Glomerular endothelial cell (primary cell): ENCODE measurements at regions not wholly inside any gene's neighbourhood (a gene's known extent, or its start where the extent isn't known, plus 50 kb on each side); places are given as distances from the start of the nearest gene placed in this dataset.
"Not testable (repeated sequence)": the region's sequence is repeated elsewhere in the genome, so short reads cannot be mapped to it uniquely, and the experiment has no call there.

ENCODE experiments used
- DNase-seq: peaks from one replicate; pipeline ENCODE4 v3.0.0-alpha.2; 2011; ENCODE audit warnings: low read depth, low spot score; ENCODE audit errors: extremely low read depth

DNA sequence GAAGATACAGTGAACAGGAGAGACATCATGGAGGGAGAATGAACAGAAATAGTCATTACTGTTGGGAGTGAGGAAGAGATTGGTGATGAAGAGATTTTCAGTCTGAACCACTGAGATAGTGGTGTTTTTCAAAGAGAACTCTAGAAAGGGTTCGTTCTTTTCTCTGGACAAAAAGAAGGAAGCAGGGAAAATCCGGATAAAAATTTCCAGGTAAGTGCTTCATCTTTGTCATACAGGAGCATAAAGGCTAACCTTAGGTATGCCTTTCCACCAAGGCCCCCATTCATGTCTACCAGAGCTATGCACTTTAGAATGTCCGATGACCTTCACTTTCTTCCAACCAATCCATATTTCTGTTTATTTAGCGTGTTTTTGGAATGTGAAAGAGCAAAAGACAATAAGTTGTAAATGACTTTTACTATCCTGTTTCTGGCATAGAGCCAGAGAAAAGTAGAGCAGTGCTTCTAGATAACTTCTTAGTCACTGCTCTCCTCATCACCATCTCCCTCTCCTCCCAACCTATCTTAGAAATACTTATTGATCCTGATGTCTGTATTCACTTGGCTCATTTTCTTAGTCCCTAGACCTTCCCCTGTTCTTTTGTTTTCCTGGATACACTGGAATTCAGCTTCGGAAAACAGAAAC lies 116.5 kb downstream of the TTC6 start:
- DNase-seq = no peak

DNA sequence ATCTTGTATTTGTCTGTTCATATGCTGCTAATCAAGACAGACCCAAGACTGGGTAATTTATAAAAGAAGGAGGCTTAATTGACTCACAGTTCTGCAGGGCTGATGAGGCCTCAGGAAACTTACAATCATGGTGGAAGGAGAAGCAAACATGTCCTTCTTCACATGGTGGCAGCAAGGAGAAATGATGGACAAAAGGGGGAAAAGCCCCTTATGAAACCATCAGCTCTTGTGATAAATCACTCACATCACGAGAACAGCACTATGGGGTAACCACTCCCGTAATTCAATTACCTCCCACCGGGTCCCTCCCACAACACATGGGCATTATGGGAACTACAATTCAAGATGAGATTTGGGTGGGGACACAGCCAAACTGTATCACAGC lies 117.0 kb downstream of the TTC6 start:
- not testable (repeated sequence) for DNase-seq

DNA sequence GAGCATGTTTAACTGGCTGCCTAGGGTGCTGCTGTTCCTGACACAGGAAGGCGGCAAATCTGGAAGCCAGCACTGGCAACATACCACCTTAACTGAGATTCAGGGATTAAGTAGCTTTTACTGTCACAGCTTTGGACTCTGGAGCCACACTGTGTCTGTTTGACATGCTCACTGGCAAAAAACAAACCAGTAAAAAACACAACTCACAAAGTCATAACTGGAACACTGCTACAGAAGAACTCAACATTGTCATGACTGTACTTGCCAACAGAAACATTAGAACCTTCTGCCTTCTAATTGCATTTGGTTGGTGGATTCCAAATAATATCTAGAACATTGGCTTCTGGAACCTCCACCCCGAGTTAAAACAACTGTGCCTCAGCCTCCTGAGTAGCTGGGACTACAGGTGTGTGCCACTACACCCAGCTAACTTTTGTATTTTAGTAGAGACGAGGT lies 117.6 kb downstream of the TTC6 start:
- no peak for DNase-seq

DNA sequence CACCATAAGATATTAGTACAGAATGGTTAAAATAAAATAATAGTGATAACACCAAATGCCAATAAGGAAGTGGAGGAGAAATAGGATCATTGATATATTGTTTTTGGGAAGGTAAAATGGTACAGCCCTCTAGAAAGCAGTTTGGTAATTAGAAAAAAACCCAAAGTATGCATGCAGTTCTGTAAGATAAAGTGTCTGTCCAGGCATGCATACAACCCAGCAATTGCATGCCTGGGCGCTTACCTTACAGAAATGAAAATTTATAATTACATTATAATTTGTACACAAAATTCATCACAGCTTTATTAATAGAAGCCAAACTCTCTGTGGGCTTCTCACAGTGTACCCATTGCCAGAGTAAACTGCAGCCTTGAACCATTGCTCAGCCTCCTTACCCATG lies 124.7 kb downstream of the TTC6 start:
- DNase-seq = no peak

DNA sequence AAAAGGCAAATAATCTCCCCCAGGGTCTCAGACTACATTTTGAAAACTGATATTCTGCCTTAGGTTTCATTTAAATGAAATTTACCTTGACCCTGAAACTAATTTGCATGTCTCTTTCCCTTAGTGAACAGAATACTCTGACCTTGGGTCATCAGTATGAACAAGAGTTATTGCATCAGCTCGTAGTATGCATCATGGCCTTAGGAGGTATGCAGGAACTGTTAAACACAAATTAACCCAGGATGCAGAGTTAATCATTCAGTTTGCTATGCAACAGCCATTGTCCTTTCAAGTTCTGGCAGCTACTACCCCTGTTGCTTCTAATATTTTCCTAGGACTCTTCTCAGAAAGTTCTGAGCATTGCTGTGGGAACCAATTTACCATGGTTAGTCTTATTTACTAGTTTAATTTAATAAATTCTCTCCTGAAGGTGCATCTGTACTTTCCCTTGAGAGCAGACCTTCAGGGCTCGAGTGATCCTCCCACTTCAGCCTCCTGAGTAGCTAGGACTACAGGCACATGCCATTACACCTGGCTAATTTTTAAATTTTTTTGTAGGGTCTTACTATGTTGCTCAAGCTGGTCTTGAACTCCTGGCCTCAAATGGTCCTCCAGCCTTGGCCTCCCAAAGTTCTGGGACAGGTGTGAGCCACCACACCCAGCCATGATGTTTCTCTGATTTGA lies 126.7 kb downstream of the TTC6 start:
- no peak for DNase-seq

DNA sequence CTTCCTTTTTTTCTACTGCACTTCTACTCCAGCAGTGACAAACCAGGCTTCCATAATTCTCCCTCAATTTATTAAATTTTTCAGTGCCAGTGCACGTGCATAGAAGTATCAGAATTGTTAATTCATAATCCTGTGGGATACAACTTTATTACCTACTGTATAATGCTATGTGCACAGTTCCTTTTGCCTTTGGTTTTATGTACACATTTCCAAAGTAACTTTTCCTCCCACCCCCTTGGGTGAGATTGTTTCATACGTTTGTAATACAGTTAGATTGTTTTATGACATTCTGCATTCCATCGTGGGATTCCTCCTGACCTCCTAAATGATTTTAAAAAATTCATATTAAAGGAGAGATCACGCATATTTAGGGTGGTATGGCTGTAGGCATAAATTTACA lies 128.1 kb downstream of the TTC6 start:
- DNase-seq = no peak

DNA sequence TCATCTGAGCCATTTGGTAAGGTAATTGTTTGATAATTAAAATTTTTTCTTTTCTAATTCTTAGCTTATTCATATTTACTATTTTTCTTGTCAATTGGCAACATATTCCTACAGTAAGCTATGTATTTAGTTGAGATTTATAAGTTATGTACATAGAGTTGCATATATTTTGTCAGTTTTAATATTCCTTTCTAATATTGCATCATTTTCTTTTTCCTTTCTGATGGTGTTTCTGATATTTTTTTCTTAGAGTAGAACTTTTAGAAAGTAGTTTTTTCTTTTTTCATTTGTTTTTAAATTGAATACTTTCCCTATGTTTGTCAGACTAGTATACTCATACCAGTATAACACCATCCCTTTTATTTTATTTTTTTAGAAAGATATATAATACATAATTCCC lies 131.3 kb downstream of the TTC6 start:
- no peak for DNase-seq

DNA sequence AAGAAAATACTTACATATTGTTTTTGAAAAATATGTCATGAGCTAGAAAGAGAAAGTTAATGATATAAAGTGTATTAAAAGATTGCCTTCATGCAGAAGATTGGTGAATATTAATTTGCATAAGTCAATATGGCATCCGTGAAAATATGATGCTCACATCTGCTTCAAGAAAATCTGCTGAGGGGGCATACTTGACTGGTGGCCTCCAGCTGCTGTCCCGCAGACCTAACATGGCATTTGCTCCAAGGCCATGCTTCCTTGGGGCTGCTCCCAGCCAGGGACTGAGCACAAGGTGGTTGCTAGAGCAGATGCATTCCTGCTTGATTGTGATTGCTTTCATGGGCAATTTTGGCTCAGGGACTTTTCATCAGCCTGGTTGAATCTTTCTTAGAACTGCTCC lies 133.8 kb downstream of the TTC6 start:
- no peak for DNase-seq

DNA sequence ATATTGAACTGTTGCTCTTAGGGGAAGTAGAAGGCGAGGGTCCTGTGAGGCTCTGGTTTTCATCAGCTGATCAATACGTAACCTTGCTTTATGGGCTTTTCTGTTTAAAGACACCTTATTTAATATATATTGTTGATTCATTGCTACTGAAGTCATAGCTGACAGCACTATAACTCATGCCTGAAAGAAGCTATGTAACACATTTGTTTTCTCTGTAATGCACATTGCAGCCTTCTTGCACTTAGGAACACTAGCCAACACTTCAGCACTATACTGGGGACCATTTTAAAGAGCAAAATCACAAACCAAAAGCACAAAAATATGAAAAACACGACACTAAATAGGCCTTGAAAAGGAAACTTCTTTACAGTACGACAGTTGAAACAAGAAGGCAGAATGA lies 135.7 kb downstream of the TTC6 start:
- no peak for DNase-seq

DNA sequence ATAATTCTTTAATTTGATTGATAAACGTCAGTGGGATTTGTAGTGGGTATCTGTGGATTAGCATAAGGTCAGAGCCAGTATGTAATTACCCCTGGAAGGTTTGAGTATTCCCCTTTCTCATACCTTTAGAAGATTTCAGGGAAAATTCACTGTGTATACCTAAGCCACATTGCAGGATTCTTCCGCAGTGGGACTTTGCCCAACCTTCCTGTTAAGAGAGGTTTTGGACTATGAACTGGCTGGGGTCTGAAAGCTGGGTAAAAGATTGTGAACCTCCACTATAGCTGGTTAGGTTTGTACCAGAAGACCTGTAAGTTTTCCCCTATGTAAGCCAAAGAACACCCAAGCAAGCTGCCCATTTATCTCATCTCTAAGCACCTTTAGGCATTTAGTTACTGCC lies 150.2 kb downstream of the TTC6 start:
- DNase-seq = no peak

DNA sequence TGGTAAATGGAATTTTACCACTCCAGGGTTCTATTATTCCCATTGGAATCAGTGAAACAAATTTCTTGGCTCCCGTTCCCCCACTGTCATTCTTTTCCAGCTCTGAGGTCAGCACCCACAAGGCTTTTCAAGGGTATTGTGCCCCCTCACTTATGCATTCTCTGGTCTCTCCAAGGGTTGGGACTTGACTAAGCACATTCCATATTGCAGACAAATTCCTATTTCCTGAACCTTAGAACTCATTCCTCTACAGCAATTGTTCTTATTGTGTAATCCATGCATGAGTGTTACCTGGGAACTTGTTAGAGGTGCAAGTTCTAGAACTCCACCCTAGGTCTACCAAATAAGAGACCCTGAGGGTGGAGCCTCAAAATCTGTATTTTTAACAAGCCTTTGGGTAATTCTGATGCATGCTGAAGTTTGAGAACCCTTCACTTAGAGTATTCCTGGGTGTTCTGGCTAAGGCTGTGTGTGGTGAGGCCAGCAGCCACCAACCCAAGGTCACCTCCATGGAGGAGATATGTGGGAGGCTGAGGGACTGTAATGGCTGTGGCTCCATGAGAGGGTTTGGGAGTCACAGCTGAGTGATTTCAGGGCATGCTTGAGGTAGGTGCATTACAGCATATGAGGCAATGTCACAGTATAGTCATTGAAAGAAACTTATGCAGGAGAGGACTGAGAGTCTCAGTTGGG lies 150.9 kb downstream of the TTC6 start:
- DNase-seq = no peak

DNA sequence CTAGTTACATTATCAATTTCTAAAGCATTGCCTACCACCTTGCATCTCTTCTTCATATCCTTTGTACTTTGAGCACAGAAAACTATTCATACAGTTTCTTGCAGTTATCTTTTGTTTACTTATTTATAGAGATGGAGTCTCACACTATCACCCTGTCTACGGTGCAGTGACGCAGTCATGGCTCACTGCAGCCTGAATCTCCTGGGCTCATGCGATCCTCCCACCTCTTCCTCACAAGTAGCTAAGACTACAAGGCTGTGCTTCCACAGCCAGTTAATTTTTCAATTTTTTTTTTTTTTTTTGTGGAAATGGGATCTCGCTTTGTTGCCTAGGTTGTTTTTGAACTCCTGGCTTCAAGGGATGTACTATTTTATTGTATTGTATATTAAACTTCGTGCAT lies 158.0 kb downstream of the TTC6 start:
- DNase-seq = no peak

DNA sequence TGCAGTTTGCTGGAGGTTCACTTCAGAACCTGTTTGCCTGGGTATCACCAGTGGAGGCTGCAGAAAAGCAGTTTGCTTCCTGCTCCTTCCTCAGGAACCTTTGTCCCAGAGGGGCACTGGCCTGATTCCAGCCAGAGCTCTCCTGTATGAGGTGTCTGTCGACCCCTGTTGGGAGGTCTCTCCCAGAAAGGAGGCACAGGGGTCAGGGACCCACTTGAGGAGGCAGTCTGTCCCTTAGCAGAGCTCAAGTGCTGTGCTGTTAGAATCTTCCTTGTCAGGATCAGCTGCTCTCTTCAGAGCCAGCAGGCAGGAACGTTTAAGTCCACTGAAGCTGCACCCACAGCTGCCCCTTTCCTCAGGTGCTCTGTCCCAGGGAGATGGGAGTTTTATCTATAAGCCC lies 164.8 kb downstream of the TTC6 start:
- DNase-seq = not testable (repeated sequence)

DNA sequence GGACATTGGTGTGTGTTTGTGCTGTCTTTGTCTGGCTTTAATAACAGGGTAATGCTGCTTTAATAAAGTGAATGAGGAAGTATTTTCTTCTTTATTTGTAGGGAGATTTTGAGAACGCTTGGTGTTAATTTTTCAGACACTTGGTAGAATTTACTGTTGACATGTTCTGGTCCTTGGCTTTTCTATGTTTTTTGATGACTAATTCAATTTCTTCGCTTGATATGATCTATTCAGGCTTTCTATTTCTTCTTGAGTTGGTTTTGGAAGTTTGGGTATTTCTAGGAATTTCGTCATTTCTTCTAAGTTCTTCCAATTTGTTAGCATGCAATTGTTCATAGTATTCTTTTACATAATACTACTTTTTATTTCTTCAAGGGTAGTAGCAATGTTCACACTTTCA lies 167.8 kb downstream of the TTC6 start:
- DNase-seq = no peak

DNA sequence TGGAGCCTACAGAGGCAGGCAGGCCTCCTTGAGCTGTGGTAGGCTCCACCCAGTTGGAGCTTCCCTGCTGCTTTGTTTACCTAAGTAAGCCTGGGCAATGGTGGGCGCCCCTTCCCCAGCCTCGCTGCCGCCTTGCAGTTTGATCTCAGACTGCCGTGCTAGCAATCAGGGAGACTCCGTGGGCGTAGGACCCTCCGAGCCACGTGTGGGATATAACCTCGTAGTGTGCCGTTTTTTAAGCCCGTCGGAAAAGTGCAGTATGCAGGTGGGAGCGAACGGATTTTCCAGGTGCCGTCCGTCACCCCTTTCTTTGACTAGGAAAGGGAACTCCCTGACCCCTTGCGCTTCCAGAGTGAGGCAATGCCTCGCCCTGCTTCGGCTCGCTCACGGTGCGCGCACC lies 176.9 kb downstream of the TTC6 start:
- not testable (repeated sequence) for DNase-seq

DNA sequence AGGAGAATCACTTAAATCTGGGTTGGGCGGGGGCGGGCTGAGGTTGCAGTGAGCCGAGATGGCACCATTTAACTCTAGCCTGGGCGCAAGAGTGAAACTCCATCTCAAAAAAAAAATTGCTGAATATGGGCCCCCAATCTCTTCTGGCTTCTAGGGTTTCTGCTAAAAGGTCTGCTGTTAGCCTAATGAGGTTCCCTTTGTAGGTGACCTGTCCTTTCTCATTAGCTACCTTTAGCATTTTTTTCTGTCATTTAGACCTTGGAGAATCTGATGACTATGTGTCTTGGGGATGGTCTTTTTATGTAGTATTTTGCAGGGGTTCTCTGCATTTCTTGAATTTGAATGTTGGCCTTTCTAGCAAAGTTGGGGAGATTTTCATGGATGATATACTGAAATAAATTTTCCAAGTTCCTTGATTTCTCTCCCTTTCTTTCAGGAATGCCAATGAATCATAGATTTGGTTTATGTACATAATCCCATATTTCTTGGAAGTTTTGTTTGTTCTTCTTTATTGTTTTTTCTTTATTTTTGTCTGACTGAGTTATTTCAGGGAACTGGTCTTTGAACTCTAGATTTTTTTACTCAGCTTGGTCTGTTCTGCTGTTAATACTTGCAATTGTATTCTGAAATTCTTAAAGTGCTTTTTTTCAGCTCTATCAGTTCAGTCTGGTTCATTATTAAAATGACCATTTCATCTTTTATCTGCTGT lies 181.5 kb downstream of the TTC6 start:
- no peak for DNase-seq

DNA sequence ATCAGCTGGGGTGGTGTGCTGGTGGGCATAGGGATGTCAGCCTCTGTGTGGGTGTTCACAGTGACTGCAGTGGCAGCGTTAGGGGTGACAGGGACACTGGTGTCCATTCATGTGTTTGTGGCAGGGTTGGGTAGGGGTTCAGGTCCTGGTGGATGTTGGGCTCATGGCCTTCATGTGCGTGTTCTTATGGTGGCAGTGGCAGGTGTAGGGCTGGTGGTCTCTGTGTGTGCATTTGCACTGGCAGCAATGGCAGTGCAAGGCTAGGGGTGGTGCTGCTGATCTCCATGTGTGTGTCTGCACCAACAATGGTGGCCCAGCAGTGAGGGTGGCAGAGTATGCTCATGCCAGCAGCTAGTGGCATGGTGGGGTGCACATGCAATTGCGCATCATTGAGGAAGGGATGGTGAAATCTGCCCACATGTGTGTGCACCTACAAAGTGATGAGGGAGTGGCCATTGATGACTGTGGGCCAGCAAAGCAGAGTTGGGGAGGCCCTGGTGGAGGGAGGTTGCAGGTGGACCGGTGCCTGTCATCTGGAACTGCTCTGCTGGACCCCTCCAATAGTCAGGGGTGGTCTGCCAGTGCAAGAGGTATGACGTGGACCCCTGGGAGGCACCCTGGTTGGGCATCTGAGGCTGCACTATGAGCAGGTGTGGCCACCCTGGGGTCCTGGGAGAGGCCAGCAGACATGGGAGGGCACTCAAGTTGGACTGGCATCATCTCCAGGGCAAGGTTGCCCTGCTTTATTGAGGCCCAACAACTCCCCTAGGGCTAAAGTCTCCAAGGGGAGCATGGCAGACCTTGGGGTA lies 182.9 kb downstream of the TTC6 start:
- DNase-seq = no peak

DNA sequence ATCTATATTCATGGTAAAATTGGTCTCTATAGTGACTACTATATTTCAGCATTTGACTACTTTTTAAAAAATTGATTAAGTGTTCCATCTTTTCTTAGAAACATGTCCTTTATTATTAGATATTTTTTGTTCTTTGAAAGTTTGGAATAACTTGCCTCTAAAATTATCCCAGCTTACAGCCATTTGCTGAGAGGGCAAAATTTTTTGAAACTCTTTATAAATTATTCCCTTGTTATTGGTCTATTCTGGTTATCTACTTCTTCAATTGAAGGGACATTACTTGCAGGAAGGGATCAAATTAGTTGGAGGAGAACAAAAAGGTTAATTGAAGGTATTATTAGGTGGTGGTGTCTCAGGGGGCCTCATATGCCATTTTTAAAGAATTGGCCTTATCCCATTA lies 184.1 kb downstream of the TTC6 start:
- no peak for DNase-seq

DNA sequence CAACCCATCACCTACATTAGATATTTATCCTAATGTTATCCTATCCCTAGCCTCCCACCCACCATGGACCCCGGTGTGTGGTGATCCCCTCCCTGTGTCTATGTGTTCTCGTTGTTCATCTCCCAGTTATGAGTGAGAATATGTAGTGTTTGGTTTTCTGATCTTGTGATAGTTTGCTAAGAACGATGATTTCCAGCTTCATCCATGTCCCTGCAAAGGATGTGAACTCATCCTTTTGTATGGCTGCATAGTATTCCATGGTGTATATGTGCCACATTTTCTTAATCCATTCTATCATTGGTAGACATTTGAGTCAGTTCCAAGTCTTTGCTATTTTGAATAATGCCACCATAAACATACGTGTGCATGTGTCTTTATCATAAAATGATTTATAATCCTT lies 185.3 kb downstream of the TTC6 start:
- not testable (repeated sequence) for DNase-seq

DNA sequence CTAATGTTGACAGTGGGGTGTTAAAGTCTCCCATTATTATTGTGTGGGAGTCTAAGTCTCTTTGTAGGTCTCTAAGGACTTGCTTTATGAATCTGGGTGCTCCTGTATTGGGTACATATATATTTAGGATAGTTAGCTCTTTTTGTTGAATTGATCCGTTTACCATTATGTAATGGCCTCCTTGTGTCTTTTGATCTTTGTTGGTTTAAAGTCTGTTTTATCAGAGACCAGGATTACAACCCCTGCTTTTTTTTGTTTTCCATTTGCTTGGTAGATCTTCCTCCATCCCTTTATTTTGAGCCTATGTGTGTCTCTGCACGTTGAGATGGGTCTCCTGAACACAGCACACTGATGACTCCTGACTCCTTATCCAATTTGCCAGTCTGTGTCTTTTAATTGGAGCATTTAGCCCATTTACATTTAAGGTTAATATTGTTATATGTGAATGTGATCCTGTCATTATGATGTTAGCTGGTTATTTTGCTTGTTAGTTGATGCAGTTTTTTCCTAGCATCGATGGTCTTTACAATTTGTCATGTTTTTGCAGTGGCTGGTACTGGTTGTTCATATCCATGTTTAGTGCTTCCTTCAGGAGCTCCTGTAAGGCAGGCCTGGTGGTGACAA lies 188.9 kb downstream of the TTC6 start:
- DNase-seq = not testable (repeated sequence)
